IgD-negative memory B cell (primary cell): ENCODE measurements at regions not wholly inside any gene's neighbourhood (a gene's known extent, or its start where the extent isn't known, plus 50 kb on each side); places are given as distances from the start of the nearest gene placed in this dataset.

Source experiments
- H3K27ac Mint-ChIP-seq, 3 donors: one replicate each; pipeline ENCODE4 v1.8.0; 2020 to 2022; ENCODE audit warnings: mild to moderate bottlenecking in 3 of 3, mixed read lengths in 3 of 3, moderate library complexity in 1 of 3
- H3K27me3 Mint-ChIP-seq: one replicate; pipeline ENCODE4 v1.8.0; 2021; ENCODE audit warnings: mixed read lengths
- H3K36me3 Mint-ChIP-seq: one replicate; pipeline ENCODE4 v1.8.0; 2020; ENCODE audit warnings: mild to moderate bottlenecking, mixed read lengths
- H3K4me1 Mint-ChIP-seq, 3 donors: one replicate each; pipeline ENCODE4 v1.8.0; 2020 to 2022; ENCODE audit warnings: mixed read lengths in 3 of 3, mild to moderate bottlenecking in 1 of 3
- H3K4me3 Mint-ChIP-seq, 4 donors: one replicate each; pipeline ENCODE4 v1.8.0; 2020 to 2022; ENCODE audit warnings: mild to moderate bottlenecking in 4 of 4, mixed read lengths in 4 of 4, moderate library complexity in 3 of 4
- H3K9me3 Mint-ChIP-seq, 3 donors: one replicate each; pipeline ENCODE4 v1.8.0; 2020 to 2021; ENCODE audit warnings: mixed read lengths in 3 of 3, mild to moderate bottlenecking in 1 of 3

DNA sequence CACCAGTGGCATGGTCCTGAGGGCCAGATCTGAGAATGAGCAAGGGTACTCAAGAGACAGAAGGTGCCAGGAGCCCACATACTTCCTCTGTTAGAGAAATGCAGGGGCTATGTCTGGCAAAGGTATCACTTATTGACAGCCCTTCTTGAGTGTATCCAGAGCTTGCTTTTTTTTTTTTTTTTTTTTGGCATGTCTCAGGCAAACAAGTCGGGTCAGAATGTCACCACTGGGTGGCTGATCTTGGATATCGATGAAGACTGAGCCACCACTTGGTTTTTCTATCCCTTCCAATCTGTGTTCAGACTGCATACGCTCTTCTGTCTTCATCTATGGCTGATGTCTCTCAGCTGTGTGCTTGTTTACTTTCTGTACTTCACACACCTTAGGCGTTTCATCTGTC, 363.4 kb upstream of the C2CD4B start:
- Mint-ChIP-seq H3K4me3 (no peak overlapping the region), H3K36me3 (peaks cover 2% of the 10 kb centered on the region), H3K27ac (no peak overlapping the region), H3K27me3 (no peaks in the 10 kb centered on the region), H3K4me1 (no peaks in the 10 kb centered on the region), H3K9me3 (peaks cover 0 to 4% (median 2%) of the 10 kb centered on the region in 3 donors)

DNA sequence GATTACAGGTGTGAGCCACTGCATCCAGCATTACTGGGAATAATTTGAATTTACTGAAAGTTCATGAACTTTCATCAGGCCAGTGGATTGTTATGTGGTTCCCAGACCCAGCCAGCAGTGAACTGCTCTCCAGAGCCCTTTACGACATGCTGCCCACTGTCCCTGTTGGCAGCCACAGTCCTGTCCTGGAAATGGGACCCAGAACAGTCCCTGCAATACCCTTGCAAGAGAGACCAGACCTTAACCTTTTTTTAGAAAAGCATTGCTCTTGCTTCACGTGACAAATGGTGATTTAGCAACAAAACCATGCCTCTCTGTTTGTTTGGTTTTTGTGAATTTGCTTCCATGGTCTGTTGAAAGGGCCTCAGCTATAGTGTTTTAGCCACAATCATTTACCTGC, 367.3 kb upstream of the C2CD4B start:
- peaks cover 2% of the 10 kb centered on the region for H3K36me3 Mint-ChIP-seq
- no peak overlapping the region for H3K27ac Mint-ChIP-seq
- H3K4me3 Mint-ChIP-seq, result no peak overlapping the region
- no peaks in the 10 kb centered on the region for H3K27me3 Mint-ChIP-seq
- H3K4me1 Mint-ChIP-seq, result no peaks in the 10 kb centered on the region
- peaks cover 0 to 4% (median 0%) of the 10 kb centered on the region in 3 donors for H3K9me3 Mint-ChIP-seq

DNA sequence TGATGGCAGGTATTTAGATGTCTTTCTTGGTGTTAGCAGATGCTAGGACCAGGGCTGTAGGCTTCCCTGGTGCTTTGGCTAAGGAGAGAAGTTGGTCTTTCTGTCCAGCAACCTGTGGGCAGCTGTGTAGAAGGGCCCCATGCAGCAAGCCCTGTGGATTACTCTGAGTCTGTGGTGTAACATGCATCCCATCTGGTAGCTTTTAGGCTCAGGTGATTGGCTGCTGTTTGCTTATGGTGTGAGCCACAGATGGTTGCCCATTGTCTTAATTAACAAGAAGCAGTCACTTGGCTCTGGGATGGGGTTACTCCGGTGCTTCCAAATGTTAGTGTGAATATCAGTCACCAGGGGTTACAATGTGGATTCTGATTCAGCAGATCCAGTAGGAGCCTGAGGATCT, 368.6 kb upstream of the C2CD4B start:
- H3K4me1 Mint-ChIP-seq, result no peaks in the 10 kb centered on the region
- peaks cover 0 to 4% (median 0%) of the 10 kb centered on the region in 3 donors for H3K9me3 Mint-ChIP-seq
- no peaks in the 10 kb centered on the region for H3K27me3 Mint-ChIP-seq
- peaks cover 2% of the 10 kb centered on the region for H3K36me3 Mint-ChIP-seq
- H3K27ac Mint-ChIP-seq, result no peak overlapping the region
- no peak overlapping the region for H3K4me3 Mint-ChIP-seq

DNA sequence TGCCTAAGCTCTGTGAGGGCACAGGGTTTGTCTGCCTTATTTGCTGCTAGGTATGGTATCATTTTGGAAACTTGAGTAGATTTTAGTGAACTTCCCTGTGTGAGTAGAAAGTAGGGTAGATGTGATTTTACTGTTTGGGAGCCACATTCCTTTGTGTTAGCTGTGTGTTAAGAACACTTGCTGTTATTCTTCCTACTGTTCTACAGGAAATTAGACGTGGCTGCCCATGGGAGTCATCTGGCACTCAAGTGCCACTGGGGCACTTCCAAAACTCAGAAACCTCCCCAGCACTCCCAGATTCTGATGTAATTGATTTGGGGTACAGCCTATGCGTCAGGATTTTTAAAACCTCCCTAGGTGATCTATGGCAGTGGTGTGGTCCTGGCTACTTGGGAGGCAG, 369.9 kb upstream of the C2CD4B start:
- Mint-ChIP-seq H3K27me3 (no peaks in the 10 kb centered on the region), H3K4me3 (no peak overlapping the region), H3K36me3 (peaks cover 2% of the 10 kb centered on the region), H3K9me3 (peaks cover 0 to 4% (median 0%) of the 10 kb centered on the region in 3 donors), H3K4me1 (no peaks in the 10 kb centered on the region), H3K27ac (no peak overlapping the region)

DNA sequence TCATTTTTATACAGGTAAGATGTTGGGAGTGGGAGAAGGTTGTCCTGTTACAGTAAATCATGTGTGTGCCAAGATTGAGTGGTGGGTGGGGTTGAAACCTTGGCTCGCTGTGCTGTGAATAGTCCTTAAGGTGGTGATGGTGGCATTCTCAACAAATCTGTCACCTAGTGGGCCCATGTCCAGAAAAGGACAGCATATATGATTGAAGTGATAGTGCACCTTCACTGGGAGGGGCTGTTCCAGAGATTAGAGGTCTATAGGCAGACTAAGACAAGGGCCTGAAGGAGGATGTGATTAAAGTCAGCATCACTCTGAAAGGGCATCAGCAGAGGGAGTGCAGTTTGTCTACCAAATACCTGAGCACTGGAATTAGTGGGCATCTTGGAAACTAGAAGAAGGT, 374.2 kb upstream of the C2CD4B start:
- Mint-ChIP-seq H3K27me3 (no peaks in the 10 kb centered on the region), H3K4me1 (no peaks in the 10 kb centered on the region), H3K27ac (no peak overlapping the region), H3K36me3 (no peaks in the 10 kb centered on the region), H3K4me3 (no peak overlapping the region), H3K9me3 (no peaks in the 10 kb centered on the region)

DNA sequence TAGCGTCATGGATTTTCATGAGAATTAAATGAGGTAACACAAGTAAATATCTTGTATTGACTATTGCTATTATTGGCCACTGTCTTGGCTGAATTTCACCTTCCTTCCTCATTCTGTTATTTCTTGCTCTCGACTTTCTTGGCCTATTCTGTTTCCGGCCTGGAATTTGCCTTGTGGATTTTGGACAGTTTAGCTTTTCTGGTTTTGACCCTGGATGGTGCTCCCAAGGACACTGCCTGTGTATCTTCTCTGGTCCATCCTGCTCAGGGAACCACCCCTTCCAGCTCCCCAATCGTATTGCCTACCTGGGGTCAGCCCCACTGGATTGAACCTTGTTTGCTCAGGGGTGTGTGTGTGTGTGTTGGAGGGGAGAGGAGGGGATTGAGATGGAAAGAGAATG, 376.2 kb upstream of the C2CD4B start:
- Mint-ChIP-seq H3K9me3 (no peaks in the 10 kb centered on the region), H3K4me1 (no peaks in the 10 kb centered on the region), H3K27ac (no peak overlapping the region), H3K27me3 (no peaks in the 10 kb centered on the region), H3K36me3 (no peaks in the 10 kb centered on the region), H3K4me3 (no peak overlapping the region)

DNA sequence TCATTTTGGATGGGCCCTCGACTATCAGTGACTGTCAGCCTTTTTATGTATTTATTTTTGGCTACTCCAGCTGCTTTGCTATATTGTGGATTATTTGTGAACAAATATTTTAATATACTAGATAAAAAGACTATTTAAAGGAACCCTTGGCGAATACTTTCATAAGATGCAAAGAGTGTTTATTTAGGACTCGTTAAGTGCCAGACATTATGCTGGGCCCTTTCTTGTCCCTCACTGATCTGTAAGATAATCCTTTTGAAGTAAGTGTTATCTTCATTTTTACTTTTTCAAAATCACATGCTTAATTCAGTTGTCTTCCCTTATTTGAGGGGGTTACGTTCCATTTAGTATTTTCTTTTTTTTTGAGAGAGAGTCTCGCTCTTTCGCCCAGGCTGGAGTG, 376.8 kb upstream of the C2CD4B start:
- Mint-ChIP-seq H3K4me1 (no peaks in the 10 kb centered on the region), H3K9me3 (no peaks in the 10 kb centered on the region), H3K27ac (no peak overlapping the region), H3K27me3 (no peaks in the 10 kb centered on the region), H3K36me3 (no peaks in the 10 kb centered on the region), H3K4me3 (no peak overlapping the region)

DNA sequence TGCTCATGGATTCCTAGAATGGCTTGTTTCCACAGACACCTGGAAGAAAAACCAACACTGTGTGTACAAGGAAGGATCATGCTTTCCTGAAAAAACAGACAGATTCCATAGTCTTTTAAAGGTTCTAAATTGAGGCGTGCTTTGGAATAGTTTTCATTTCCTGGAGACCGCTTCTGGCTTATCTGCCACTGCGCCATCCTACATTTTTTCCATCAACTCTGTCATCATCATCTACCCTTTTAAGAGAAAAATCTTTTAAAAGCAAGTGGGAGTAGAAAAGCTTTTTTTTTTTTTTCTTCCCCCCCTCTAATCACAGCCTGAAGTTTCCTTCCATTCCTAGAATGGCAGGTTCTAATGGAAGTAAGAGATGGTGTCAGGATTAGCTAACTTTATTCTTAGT, 379.4 kb upstream of the C2CD4B start:
- H3K27me3 Mint-ChIP-seq, result no peaks in the 10 kb centered on the region
- no peak overlapping the region for H3K4me3 Mint-ChIP-seq
- no peaks in the 10 kb centered on the region for H3K4me1 Mint-ChIP-seq
- no peaks in the 10 kb centered on the region for H3K36me3 Mint-ChIP-seq
- no peak overlapping the region for H3K27ac Mint-ChIP-seq
- H3K9me3 Mint-ChIP-seq, result no peaks in the 10 kb centered on the region

DNA sequence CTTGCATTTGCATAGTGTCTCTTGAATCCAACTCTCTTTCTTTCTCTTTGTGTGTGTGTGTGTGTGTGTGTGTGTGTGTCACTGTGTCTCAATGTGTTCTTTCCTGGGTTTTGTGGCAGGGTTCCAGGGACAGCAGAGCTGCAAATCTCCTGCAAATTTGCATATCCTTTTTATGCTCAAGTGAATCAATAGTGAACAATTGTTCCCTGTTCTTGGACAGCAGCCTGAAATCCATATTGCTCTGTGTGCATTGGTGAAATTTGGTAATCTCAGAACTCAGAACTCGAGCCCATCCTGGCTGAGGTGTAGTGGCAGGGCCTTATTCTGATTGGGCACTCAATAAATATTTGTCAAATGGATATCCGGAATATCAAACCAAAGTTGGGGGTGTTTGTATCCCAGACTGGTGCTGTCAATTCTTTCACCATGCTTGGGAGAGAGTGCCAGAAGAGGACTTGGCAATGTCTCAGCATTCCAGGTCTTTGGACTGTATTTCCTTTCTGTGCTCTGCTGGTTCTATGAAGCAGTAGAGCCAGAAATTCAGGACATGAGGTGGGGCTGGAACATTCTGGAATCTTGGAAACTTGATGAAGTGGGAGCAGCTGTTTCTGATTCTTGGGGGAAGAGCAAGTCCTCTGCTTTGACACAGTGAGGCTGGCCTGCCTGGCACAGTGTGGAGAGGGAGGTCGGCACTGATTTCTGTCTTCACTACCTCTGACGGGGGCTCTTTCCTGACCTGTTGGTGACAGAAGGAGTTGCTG, 380.6 kb upstream of the C2CD4B start:
- no peaks in the 10 kb centered on the region for H3K36me3 Mint-ChIP-seq
- H3K9me3 Mint-ChIP-seq, result no peaks in the 10 kb centered on the region
- H3K27ac Mint-ChIP-seq, result no peak overlapping the region
- no peaks in the 10 kb centered on the region for H3K27me3 Mint-ChIP-seq
- H3K4me3 Mint-ChIP-seq, result no peak overlapping the region
- no peaks in the 10 kb centered on the region for H3K4me1 Mint-ChIP-seq

DNA sequence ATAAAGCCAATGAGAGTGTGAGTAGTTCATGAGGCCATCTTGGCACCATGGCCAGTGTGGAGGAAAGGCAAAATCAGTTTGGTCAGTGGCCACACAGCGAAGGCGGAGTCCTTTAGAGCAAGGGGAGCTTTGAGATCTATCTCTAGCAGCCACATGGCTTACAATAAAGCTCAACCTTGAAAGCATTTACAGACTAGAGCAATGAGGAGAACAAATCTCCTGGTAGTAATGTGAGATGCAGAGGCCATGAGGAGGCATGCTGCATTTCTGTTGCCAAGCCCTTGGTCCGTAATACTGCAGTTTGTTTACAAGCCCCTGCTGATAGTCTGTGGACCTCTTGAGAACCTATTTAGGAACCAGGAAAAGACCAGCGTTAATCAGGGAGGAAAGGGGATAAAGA, 381.5 kb upstream of the C2CD4B start:
- Mint-ChIP-seq H3K9me3 (no peaks in the 10 kb centered on the region), H3K36me3 (no peaks in the 10 kb centered on the region), H3K4me3 (no peak overlapping the region), H3K27ac (no peak overlapping the region), H3K27me3 (peaks cover 2% of the 10 kb centered on the region), H3K4me1 (no peaks in the 10 kb centered on the region)

DNA sequence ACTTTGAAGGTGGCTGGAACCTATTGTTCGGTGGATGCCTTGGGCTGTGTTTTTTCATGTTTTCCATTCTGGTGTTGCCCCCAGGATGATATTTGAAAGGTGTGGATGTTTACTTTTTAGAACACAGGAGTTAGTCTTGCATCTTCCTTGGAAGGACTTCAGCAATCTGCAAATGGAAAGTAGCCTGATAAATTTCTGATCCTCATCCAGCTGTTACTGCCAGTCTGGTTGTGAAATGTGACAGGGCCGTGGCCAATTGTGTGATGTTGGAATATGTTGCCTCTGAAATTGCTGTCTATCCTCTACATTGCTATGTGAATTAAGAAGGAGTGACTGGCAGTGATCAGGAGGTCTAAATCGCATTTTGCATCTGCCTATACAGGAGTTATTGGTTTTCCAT, 382.5 kb upstream of the C2CD4B start:
- no peak overlapping the region for H3K27ac Mint-ChIP-seq
- H3K27me3 Mint-ChIP-seq, result peaks cover 2% of the 10 kb centered on the region
- no peak overlapping the region for H3K4me3 Mint-ChIP-seq
- H3K36me3 Mint-ChIP-seq, result no peaks in the 10 kb centered on the region
- H3K4me1 Mint-ChIP-seq, result no peaks in the 10 kb centered on the region
- H3K9me3 Mint-ChIP-seq, result peaks cover 0 to 4% (median 0%) of the 10 kb centered on the region in 3 donors

DNA sequence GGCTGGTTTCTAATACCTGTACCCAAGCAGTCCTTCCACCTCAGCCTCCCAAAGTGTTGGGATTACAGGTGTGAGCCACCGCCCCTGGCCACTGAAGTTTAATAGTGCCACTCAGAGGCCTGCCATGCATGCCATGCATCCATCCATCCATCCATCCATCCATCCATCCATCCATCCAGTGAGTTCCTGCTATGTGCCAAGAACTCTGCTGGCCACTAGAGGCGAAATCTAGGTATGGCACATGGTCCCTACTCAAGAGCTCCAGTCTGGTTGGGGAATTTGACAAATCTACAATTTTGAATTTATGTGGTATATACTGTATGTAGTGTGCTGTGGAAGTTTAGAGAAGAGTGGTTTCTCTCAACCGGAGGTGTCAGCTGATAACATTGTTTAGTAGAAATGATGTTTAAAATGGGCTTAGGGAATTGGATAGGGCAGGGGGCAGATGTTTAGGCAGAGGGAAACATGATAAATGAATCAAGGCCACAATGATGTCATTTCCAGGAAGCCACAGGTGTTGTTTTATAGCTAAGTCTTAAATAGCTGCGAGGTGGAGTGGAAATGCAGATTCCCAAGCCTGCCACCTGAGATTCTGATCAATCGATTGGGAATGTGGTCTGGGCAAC, 384.4 kb upstream of the C2CD4B start:
- H3K4me1 Mint-ChIP-seq, result peaks cover 2 to 5% (median 5%) of the 10 kb centered on the region in 3 donors
- H3K27me3 Mint-ChIP-seq, result peaks cover 2% of the 10 kb centered on the region
- no peaks in the 10 kb centered on the region for H3K36me3 Mint-ChIP-seq
- no peak overlapping the region for H3K27ac Mint-ChIP-seq
- H3K9me3 Mint-ChIP-seq, result peaks cover 0 to 4% (median 0%) of the 10 kb centered on the region in 3 donors
- H3K4me3 Mint-ChIP-seq, result no peak overlapping the region

DNA sequence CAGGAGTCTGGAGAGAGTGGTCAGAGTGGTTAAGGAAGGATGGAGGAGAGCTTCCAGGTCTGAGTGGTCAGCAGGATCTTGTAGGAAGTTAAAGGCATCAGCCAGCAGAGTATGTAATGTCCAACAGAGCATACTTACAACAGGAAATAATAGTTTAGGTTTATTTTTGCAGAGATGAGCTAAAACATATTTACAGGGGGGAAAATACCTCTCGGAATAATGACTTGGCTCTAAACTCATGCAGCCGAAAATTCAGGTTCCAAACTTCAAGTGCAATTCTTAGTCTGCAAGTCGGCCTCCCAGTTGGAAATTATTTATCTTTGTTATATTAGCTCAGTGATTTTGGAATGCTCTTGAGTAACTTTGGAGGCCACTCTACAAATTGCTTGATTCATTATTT, 385.0 kb upstream of the C2CD4B start:
- Mint-ChIP-seq H3K27ac (no peak overlapping the region), H3K36me3 (no peaks in the 10 kb centered on the region), H3K4me3 (no peak overlapping the region), H3K4me1 (peaks cover 2 to 6% (median 5%) of the 10 kb centered on the region in 3 donors), H3K27me3 (peaks cover 2% of the 10 kb centered on the region), H3K9me3 (peaks cover 0 to 4% (median 0%) of the 10 kb centered on the region in 3 donors)

DNA sequence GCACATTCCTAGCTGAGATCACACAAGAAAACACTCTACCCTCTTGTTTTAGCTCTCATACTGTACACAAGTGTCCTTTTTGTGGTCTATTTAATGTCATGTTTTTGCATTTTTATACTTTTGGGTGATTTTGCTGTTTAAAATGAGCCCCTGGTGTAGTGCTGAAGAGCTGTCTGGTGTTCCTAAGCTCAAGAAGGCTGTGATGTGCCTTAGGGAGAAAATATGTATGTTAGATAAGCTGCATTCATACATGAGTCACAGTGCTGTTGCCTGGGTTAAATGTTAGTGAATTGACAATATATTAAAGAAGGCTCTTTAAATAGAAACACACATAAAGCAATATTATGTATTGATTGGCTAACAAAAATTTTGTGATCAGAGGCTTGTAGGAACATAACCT, 387.4 kb upstream of the C2CD4B start:
- Mint-ChIP-seq H3K36me3 (peaks cover 2% of the 10 kb centered on the region), H3K4me1 (peaks cover 2 to 6% (median 5%) of the 10 kb centered on the region in 3 donors), H3K9me3 (peaks cover 0 to 4% (median 0%) of the 10 kb centered on the region in 3 donors), H3K27me3 (peaks cover 2% of the 10 kb centered on the region), H3K4me3 (no peak overlapping the region), H3K27ac (no peak overlapping the region)

DNA sequence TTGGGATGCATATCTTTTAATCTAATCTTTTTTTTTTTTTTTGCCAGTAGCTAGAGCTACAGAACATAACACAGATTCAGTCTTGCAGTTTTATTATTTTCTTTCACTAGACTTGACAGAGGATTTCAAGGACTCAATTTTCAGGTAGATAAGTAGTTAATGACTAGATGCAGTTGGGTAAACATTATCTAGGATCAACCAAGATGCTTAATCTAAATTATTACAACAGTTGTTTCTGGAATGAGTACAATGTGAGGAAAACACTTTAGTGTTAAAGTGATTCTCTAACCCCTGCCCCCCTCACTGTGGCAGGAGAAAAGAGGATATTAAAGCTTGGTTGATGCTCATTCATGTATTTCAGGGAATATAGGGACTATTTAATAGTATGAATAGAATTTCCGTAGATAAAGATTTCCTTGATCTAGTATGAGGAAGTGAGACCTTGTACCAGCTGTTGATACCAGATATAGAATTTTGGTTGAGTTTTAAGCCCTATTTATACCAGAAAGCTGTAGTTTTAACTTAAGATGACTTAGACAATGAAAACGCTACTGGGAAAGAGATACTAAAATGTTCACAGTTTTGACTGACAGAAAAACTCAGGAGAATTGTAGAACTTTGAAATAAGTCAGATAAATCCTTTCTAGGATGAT, 389.0 kb upstream of the C2CD4B start:
- Mint-ChIP-seq H3K4me3 (no peak overlapping the region), H3K4me1 (peaks cover 2 to 6% (median 5%) of the 10 kb centered on the region in 3 donors), H3K36me3 (peaks cover 2% of the 10 kb centered on the region), H3K27me3 (peaks cover 2% of the 10 kb centered on the region), H3K27ac (no peak overlapping the region), H3K9me3 (peaks cover 0 to 4% (median 0%) of the 10 kb centered on the region in 3 donors)
